ENCODE measurements at regions not wholly inside any gene's neighbourhood (a gene's known extent, or its start where the extent isn't known, plus 50 kb on each side); places are given as distances from the start of the nearest gene placed in this dataset.

- DNase-seq (ENCODE audit: low read depth, low spot score), result peak; percentile 45
- no peak for TF ChIP-seq CTCF (IDR thresholded peaks at IDR 0.05; ENCODE audit: insufficient read depth, low read length, missing control alignments)
- ChIA-PET POLR2A (no interaction called here), CTCF (no interaction called here)
- H3K4me3 ChIP-seq (ENCODE audit: low read depth, low read length), result no peak overlapping the region
Measured at GRCh38 chr11:95451682-95452081, 220.7 kb upstream of the SESN3 start.

GRCh38 chr11:95451261-95451660 is 220.3 kb upstream of the SESN3 start:
- POLR2A ChIA-PET, result no interaction called here
- no peak for TF ChIP-seq CTCF (IDR thresholded peaks at IDR 0.05; ENCODE audit: insufficient read depth, low read length, missing control alignments)
- H3K4me3 ChIP-seq (ENCODE audit: low read depth, low read length), result no peak overlapping the region
- no peak for DNase-seq (ENCODE audit: low read depth, low spot score)
- CTCF ChIA-PET, result no interaction called here

- ChIA-PET POLR2A (no interaction called here), CTCF (no interaction called here)
- DNase-seq (ENCODE audit: low read depth, low spot score), result peak; percentile 16
Measured at GRCh38 chr11:95450547-95451123, 219.6 kb upstream of the SESN3 start.

GRCh38 chr11:95445746-95446333 is 214.8 kb upstream of the SESN3 start:
- no peak for TF ChIP-seq CTCF (IDR thresholded peaks at IDR 0.05; ENCODE audit: insufficient read depth, low read length, missing control alignments)
- H3K4me3 ChIP-seq (ENCODE audit: low read depth, low read length), result no peak overlapping the region
- POLR2A ChIA-PET, result no interaction called here
- no peak for DNase-seq (ENCODE audit: low read depth, low spot score)
- CTCF ChIA-PET, result interaction anchor here (0.8 to 1.1 kb wide), 3 partner anchors 9 to 259 kb away, joined by 3 to 4 read pairs (median 3); no protein-coding TSS in a partner anchor

More at GRCh38 chr11:95450547-95451123, 219.6 kb upstream of the SESN3 start:
- H3K4me3 ChIP-seq (ENCODE audit: low read depth, low read length), result no peak overlapping the region
- TF ChIP-seq CTCF (IDR thresholded peaks at IDR 0.05; ENCODE audit: insufficient read depth, low read length, missing control alignments), result no peak

- no peak for TF ChIP-seq CTCF (IDR thresholded peaks at IDR 0.05; ENCODE audit: insufficient read depth, low read length, missing control alignments)
- no peak for DNase-seq (ENCODE audit: low read depth, low spot score)
- ChIA-PET POLR2A (no interaction called here), CTCF (interaction anchor here (0.8 to 1.0 kb wide), 2 partner anchors 10 to 262 kb away, joined by 3 read pairs; no protein-coding TSS in a partner anchor)
- no peak overlapping the region for H3K4me3 ChIP-seq (ENCODE audit: low read depth, low read length)
Measured at GRCh38 chr11:95444309-95445241, 213.6 kb upstream of the SESN3 start.

GRCh38 chr11:95443386-95443785 is 212.4 kb upstream of the SESN3 start:
- DNase-seq (ENCODE audit: low read depth, low spot score), result no peak
- no peak for TF ChIP-seq CTCF (IDR thresholded peaks at IDR 0.05; ENCODE audit: insufficient read depth, low read length, missing control alignments)
- CTCF ChIA-PET, result interaction anchor here (1.0 kb wide), 1 partner anchor 263 kb away, joined by 3 read pairs; no protein-coding TSS in a partner anchor
- POLR2A ChIA-PET, result no interaction called here
- H3K4me3 ChIP-seq (ENCODE audit: low read depth, low read length), result no peak overlapping the region
